GM18868 (cell line): ENCODE measurements at regions not wholly inside any gene's neighbourhood (a gene's known extent, or its start where the extent isn't known, plus 50 kb on each side); places are given as distances from the start of the nearest gene placed in this dataset.

Source experiments
- ATAC-seq: cut with Tn5 transposase; IDR thresholded peaks from one replicate; pipeline ENCODE4 v1.9.1; 2021; ENCODE audit warnings: mild to moderate bottlenecking, moderate library complexity; ENCODE audit not compliant: unreplicated experiment

GRCh38 chr20:39676241-39676640 lies 714.1 kb downstream of the DHX35 start:
- ATAC-seq: no peak

- no peak for ATAC-seq
Observed at GRCh38 chr20:39674842-39675241, 712.7 kb downstream of the DHX35 start.

- peak; percentile 37 for ATAC-seq
Observed at GRCh38 chr20:39670988-39671387, 708.8 kb downstream of the DHX35 start.

- ATAC-seq: no peak
Observed at GRCh38 chr20:39669659-39670058, 707.5 kb downstream of the DHX35 start.

DNA sequence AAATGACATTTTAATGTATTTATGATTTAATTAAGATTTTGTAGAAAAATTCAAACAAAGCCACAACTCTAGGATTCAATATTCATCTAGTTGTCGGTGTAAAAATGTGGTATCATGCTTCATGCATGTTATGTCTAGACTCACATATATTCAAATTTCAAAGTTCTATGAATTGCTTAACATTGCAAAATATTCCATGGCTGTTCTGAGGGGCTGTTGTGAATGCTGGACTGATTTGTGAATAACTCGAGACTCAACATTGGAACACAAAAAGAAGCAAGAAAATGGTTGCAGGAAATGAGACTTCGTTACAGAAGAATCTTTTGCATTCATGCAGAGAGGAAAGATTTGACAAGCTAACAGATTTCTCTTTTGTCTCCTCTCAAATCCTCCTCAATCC lies 705.9 kb downstream of the DHX35 start:
- ATAC-seq: no peak

DNA sequence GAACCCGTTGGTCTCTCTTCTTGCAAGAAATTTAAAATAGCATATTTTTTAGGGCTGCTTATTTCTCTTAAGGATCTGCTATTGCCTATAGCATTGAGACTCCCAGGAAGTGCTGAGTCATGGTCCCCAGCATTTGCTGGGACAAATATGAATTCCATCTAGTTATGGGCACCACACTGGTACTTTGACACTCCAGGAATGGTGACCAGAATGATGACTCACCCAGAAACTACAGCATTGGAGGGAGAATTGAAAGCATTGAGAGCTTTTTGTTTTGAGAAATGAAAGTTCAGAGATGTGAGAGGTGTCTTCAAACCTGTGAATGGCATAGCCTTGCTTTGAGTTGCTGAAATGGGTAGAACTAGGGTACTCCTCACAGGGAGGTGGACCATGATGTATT lies 699.7 kb downstream of the DHX35 start:
- peak; percentile 50 for ATAC-seq

DNA sequence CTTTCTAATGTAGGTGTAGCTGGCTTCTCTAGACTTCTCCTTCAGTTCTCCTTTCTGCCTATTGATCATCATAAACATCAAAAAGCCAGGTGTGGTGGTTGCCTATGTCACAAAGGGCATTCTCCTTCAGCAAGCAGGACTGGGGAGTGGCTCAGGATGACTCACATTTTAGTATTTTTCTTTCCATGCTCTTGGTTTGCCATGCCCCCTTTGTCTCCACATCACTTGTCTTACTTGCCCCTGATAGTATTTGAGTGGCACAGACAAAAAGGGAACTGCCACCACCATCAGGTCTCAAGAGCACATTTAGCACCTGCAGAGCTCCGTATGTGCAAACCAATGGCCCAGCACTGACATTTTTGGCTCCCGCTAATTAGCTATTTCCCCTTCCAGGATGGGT lies 698.8 kb downstream of the DHX35 start:
- ATAC-seq: no peak

DNA sequence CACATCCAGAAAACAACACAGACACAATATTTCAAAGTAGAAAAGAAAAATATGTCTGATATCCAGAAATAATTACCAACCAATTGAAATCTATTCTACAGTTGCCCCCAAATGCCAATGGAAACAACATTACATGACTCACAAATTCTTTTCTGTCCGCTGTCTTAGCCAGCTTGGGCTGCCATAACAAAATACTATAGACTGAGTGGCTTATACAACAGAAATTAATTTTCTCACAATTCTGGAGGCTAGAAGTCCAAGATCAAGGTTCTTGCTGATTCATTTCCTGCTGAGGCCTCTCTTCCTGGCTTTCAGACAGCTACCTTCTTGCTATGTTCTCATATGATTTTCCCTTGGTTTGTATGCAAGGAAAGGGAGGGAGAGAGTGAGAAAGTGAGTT lies 698.1 kb downstream of the DHX35 start:
- no peak for ATAC-seq

GRCh38 chr20:39658662-39659409 lies 696.7 kb downstream of the DHX35 start:
- ATAC-seq: no peak

GRCh38 chr20:39654171-39654570 lies 692.0 kb downstream of the DHX35 start:
- ATAC-seq: no peak

DNA sequence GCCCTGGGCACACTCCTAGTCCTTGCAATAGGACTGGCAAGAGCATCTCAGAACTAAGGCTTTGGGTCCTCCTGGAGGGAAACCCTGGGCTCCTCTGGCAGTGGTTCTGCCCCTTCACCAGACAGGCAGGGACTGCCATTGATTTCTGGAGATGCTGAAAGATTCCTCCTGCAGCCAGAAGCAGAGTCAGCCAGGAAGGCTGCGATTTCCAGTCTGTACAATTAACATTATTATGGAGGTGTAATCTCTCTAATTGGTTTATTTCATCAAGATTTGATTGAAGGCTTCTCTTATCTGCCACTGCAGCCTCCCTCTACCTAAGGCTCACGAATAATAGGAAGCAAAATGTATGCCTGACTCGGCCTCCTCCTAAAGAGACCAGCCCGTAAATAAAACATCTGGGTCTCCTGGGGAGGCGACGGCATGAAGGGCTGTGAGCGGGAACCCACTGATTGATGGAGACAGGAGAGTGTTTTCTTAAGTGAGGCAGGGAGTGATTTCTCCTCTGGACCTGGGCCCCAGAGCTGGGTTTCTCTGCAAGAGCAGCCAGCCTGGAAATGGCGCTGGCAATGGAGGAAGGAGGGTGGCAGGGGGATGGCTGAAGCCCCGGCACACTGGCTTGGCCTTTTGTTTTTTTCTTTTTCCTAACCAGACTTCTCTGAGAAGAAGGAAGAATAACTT lies 689.6 kb downstream of the DHX35 start:
- no peak for ATAC-seq

DNA sequence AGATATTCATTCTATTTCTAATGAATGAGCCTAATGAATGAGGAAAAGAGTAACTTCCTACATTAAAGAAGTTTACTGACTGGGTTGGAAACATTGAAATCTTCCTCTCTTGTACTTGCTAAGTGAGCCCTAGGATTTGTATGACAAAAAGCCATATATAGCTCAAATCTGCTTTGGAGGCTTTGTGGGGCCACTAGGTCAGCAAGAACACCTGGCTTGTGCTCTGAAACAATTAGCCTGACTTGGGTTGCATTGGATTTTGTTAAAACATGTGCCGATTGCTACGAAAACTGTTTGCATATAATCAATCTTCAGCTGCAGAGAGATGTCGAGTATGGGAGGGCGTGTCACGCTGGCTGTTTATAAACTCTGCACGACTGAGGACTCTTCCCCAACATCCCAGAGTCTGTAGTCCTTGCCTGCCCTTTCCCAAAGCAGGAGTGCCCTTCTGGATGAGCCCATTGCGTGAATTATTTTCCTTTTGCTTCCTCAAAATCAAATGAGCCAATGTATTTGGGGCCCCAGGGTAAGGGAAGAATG lies 684.8 kb downstream of the DHX35 start:
- no peak for ATAC-seq

DNA sequence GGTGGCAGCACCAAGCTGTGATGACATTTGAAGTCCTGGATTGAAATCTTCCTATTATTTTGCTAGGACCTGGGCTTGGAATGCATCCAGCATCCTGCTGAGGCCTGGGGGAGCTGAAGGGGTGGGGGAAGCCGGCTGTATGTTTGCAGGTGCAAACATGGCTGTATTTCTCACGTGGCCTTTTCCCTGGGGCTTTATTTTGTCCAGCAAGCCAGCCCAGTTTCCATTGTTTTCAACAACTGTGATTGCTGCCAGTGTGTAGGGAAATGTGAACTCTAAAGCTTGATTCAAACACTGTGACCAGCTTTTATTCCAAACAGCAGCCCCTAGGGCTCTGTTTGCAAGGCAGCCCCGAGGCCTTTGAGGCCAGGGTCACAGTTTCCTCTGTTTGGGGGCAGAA lies 683.0 kb downstream of the DHX35 start:
- no peak for ATAC-seq

- no peak for ATAC-seq
Observed at GRCh38 chr20:39643292-39643691, 681.1 kb downstream of the DHX35 start.

DNA sequence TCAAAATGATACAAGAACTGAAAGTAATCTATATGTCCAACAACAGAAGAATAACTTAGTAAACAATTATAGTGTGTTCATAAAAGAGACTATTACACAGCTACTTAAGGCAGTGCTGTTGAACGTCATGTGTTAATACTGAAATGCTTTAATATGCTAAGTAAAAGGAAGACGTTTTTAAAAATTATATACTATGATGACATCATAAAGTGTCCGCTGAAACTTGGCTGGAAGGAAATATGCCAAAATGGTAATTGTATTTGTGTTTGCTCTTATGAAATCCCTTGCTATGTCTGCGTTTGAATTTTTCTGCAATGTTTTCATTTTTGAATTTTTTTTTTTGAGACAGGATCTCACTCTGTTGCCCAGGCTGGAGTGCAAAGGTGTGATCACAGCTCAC lies 679.3 kb downstream of the DHX35 start:
- no peak for ATAC-seq

- no peak for ATAC-seq
Observed at GRCh38 chr20:39640147-39640546, 678.0 kb downstream of the DHX35 start.

DNA sequence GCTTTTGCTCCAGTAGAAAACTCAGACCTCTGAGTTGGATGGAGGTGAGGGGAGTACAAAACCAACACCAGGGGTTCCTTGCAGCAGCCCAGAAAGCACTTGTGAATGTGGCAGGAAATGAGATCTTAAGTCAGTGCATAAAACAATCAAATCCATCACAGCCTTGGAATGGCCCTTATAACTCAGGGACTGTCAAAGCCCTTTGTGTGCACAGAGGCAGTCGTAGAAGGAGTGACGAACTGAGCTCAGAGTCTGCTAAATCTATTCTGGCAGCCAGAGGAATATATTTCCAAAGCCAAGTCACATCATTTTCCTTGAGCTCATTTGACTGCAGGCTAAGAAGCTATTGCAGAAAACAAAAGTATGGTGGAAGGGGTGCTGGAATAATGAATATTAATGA lies 676.6 kb downstream of the DHX35 start:
- ATAC-seq: no peak

DNA sequence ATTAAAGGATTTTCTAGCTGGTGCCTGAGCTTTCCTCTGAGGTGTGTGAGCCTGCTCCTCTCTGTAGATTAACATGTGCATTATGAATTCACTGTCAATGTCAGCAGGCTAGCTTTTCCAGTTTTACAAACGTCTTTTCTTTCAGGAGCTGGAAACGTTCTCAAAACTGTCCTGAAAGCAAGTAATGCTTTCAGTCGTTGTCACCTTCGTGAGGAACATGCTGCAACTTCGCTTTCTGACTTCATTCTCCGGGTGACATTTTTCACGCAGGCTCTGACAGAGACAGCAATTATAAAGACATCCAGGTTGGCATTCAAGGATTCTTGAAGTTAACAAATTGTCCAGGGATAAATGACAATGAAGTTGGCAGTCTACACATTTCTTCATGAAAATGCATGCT lies 671.5 kb downstream of the DHX35 start:
- no peak for ATAC-seq

GRCh38 chr20:39632757-39633156 lies 670.6 kb downstream of the DHX35 start:
- no peak for ATAC-seq

- no peak for ATAC-seq
Observed at GRCh38 chr20:39632176-39632575, 670.0 kb downstream of the DHX35 start.

DNA sequence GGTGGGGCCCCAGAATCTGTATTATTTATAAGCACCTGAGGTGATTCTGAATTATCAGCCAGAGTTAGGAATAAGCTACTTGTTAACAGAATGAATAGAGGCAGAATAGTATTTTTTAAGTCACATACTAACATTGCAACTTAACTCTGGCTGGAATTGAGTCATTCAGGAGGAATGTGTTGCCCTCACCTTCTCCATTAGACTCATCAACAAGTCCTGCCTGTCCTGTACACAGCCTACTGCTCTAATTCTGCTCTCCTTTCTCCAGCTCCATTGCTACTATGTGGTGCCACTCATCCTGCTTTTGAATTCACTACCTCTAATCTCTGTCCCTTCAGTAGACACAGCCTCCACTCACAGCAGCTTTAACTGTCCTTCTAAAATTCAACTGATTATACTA lies 669.4 kb downstream of the DHX35 start:
- ATAC-seq: no peak

- ATAC-seq: no peak
Observed at GRCh38 chr20:39630215-39630908, 668.2 kb downstream of the DHX35 start.
